H1 (cell line): ENCODE measurements at regions not wholly inside any gene's neighbourhood (a gene's known extent, or its start where the extent isn't known, plus 50 kb on each side); places are given as distances from the start of the nearest gene placed in this dataset.

ENCODE experiments used
- CTCF ChIA-PET: fragments of 300-600 bp; sonication (Branson Sonifier 250); formaldehyde crosslinking; loops from one replicate; lab custom pipeline; 2021; ENCODE audit not compliant: partially characterized antibody; lab: Charles Lee
- POLR2A ChIA-PET: fragments of 300-600 bp; sonication (Branson Sonifier 250); formaldehyde crosslinking; loops from one replicate; lab custom pipeline; 2021; ENCODE audit warnings: inconsistent platforms; ENCODE audit not compliant: partially characterized antibody; lab: Charles Lee
- DNase-seq, 2 experiments: peaks; one replicate each; pipeline versions ENCODE4 v3.0.0 to v3.0.0-alpha.2; 2010 to 2022; ENCODE audit warnings: low spot score in 2 of 2, low read depth in 1 of 2, mixed read lengths in 1 of 2
- FAIRE-seq: peaks from 2 replicates; lab custom pipeline; 2011; peaks lifted over from hg19 to GRCh38; lab: Jason Lieb, UNC
- H2AFZ ChIP-seq: 2 replicates; pipeline ENCODE4 v1.8.1; 2012; ENCODE audit warnings: low read length, inconsistent platforms
- H2AK5ac ChIP-seq: 2 replicates; pipeline ENCODE4 v1.6.1; 2013; ENCODE audit warnings: low read depth, low read length
- H2BK120ac ChIP-seq: replicated peaks from 2 replicates; pipeline ENCODE3; 2013; ENCODE audit warnings: low read depth, low read length, inconsistent platforms
- H2BK12ac ChIP-seq: 2 replicates; pipeline ENCODE4 v1.6.1; 2013; ENCODE audit warnings: low read depth, low read length
- H2BK15ac ChIP-seq: 2 replicates; pipeline ENCODE4 v1.6.1; 2013; ENCODE audit warnings: low read length
- H2BK20ac ChIP-seq: 2 replicates; pipeline ENCODE4 v1.6.1; 2013; ENCODE audit warnings: low read length
- H2BK5ac ChIP-seq: 2 replicates; pipeline ENCODE4 v1.6.1; 2013; ENCODE audit warnings: low read depth, low read length
- H3K14ac ChIP-seq: 2 replicates; pipeline ENCODE4 v1.6.1; 2013; ENCODE audit warnings: inconsistent platforms; ENCODE audit not compliant: insufficient read length
- H3K18ac ChIP-seq: 2 replicates; pipeline ENCODE4 v1.6.1; 2013; ENCODE audit warnings: low read length; ENCODE audit errors: extremely low read depth
- H3K23ac ChIP-seq: 2 replicates; pipeline ENCODE4 v1.6.1; 2013; ENCODE audit warnings: inconsistent platforms; ENCODE audit not compliant: insufficient read length
- H3K23me2 ChIP-seq: 2 replicates; pipeline ENCODE4 v1.6.1; 2013; ENCODE audit warnings: low read depth, low read length
- H3K27ac ChIP-seq: 2 replicates; pipeline ENCODE4 v1.6.1; 2011; ENCODE audit warnings: low read depth, low read length, inconsistent platforms
- H3K27me3 ChIP-seq, 4 experiments: replicated peaks in 1 of 4; 1 replicate in 1 of 4; 2 replicates in 3 of 4; pipeline versions ENCODE4 v1.6.1 to v1.8.1; 2011 to 2013; ENCODE audit warnings: low read length in 3 of 4, mild to moderate bottlenecking in 3 of 4, inconsistent platforms in 2 of 4, mixed read lengths in 2 of 4, moderate library complexity in 1 of 4; ENCODE audit not compliant: control insufficient read depth in 3 of 4, insufficient read depth in 3 of 4; ENCODE audit errors: extremely low read depth in 1 of 4
- H3K36me3 ChIP-seq, 4 experiments: 2 replicates each; pipeline versions ENCODE4 v1.6.1 to v1.8.1; 2011 to 2013; ENCODE audit warnings: mild to moderate bottlenecking in 4 of 4, low read length in 3 of 4, moderate library complexity in 2 of 4, control low read depth in 1 of 4, inconsistent platforms in 1 of 4; ENCODE audit not compliant: insufficient read depth in 4 of 4, control insufficient read depth in 2 of 4
- H3K4ac ChIP-seq: replicated peaks from 2 replicates; pipeline ENCODE3; 2013; ENCODE audit warnings: low read length, low read depth, mixed read lengths, inconsistent platforms; ENCODE audit not compliant: insufficient read length
- H3K4me1 ChIP-seq, 4 experiments: replicated peaks in 1 of 4; 1 replicate in 1 of 4; 2 replicates in 3 of 4; pipeline versions ENCODE4 v1.6.1 to v1.8.1; 2011 to 2013; ENCODE audit warnings: low read length in 3 of 4, inconsistent platforms in 2 of 4, mixed read lengths in 1 of 4; ENCODE audit not compliant: insufficient read depth in 4 of 4, control insufficient read depth in 3 of 4
- H3K4me2 ChIP-seq, 2 experiments: 2 replicates each; pipeline versions ENCODE4 v1.6.1 to v1.8.1; 2011 to 2013; ENCODE audit warnings: low read depth in 2 of 2, low read length in 2 of 2, control low read depth in 1 of 2, inconsistent platforms in 1 of 2, mild to moderate bottlenecking in 1 of 2; ENCODE audit not compliant: insufficient read depth in 1 of 2
- H3K4me3 ChIP-seq, 4 experiments: fragments of 200-600, 300-600 bp in 1 of 4; sonication (generic), shearing (Covaris generic), sonication (Bioruptor Twin) in 1 of 4; 2 replicates each; pipeline versions ENCODE4 v1.5.1 to v1.8.1; 2011 to 2016; ENCODE audit warnings: low read length in 4 of 4, low read depth in 3 of 4, control low read depth in 2 of 4, inconsistent platforms in 2 of 4, mild to moderate bottlenecking in 2 of 4, mixed read lengths in 1 of 4, moderate library complexity in 1 of 4; ENCODE audit not compliant: insufficient read depth in 2 of 4; ENCODE audit errors: extremely low read depth in 1 of 4
- H3K56ac ChIP-seq: replicated peaks from 2 replicates; pipeline ENCODE3; 2013; ENCODE audit warnings: low read depth, mild to moderate bottlenecking, mixed read lengths, low read length, inconsistent platforms; ENCODE audit not compliant: insufficient read length
- H3K79me1 ChIP-seq: 2 replicates; pipeline ENCODE4 v1.6.1; 2013; ENCODE audit warnings: low read depth, low read length, control low read depth
- H3K79me2 ChIP-seq, 2 experiments: 2 replicates each; pipeline versions ENCODE4 v1.6.1 to v1.8.1; 2012 to 2013; ENCODE audit warnings: low read length in 2 of 2, mild to moderate bottlenecking in 2 of 2, inconsistent platforms in 1 of 2; ENCODE audit not compliant: insufficient read depth in 2 of 2, control insufficient read depth in 1 of 2
- H3K9ac ChIP-seq, 4 experiments: replicated peaks in 1 of 4; 1 replicate in 1 of 4; 2 replicates in 3 of 4; pipeline versions ENCODE4 v1.6.1 to v1.8.1; 2011 to 2013; ENCODE audit warnings: low read depth in 3 of 4, low read length in 3 of 4, control low read depth in 2 of 4, mild to moderate bottlenecking in 2 of 4, moderate library complexity in 2 of 4, inconsistent platforms in 1 of 4; ENCODE audit errors: extremely low read depth in 1 of 4
- H3K9me3 ChIP-seq, 2 experiments: 2 replicates each; pipeline versions ENCODE4 v1.6.1 to v1.8.1; 2012 to 2013; ENCODE audit warnings: mild to moderate bottlenecking in 2 of 2, moderate library complexity in 2 of 2, control low read depth in 1 of 2, inconsistent platforms in 1 of 2, low read depth in 1 of 2, low read length in 1 of 2, mixed read lengths in 1 of 2; ENCODE audit not compliant: insufficient read depth in 2 of 2
- H4K20me1 ChIP-seq, 2 experiments: replicated peaks in 1 of 2; 2 replicates each; pipeline versions ENCODE3 to v1.8.1; 2011 to 2013; ENCODE audit warnings: inconsistent platforms in 2 of 2, low read length in 2 of 2, mild to moderate bottlenecking in 1 of 2; ENCODE audit not compliant: insufficient read depth in 2 of 2, control insufficient read depth in 1 of 2
- H4K5ac ChIP-seq: 2 replicates; pipeline ENCODE4 v1.6.1; 2013; ENCODE audit warnings: low read length, low read depth, mixed read lengths, inconsistent platforms; ENCODE audit not compliant: insufficient read length
- H4K8ac ChIP-seq: 2 replicates; pipeline ENCODE4 v1.8.0; 2013; ENCODE audit warnings: mild to moderate bottlenecking, moderate library complexity, low read length, inconsistent platforms; ENCODE audit not compliant: insufficient read depth; ENCODE audit errors: extremely low read depth
- H4K91ac ChIP-seq: replicated peaks from 2 replicates; pipeline ENCODE3; 2013; ENCODE audit warnings: low read length, mixed read lengths, inconsistent platforms; ENCODE audit not compliant: insufficient read length
- BACH1 ChIP-seq: IDR thresholded peaks from 2 replicates; pipeline ENCODE4 v1.6.1; 2012; ENCODE audit warnings: low read length, improper control_type of control experiment
- EZH2 ChIP-seq: fragments of 200-600 bp; sonication (generic); IDR thresholded peaks from 2 replicates; pipeline ENCODE4 v1.7.1; 2012; ENCODE audit warnings: low read depth, mild to moderate bottlenecking, moderate library complexity, low read length, inconsistent platforms; ENCODE audit not compliant: severe bottlenecking
- KDM5A ChIP-seq: fragments of 200-600 bp; IDR thresholded peaks from 2 replicates; pipeline ENCODE4 v1.7.1; 2012; ENCODE audit warnings: mild to moderate bottlenecking, low read length, inconsistent platforms, mixed read lengths
- MAFK ChIP-seq: IDR thresholded peaks from 2 replicates; pipeline ENCODE4 v1.6.1; 2012; ENCODE audit warnings: low read depth, mild to moderate bottlenecking, improper control_type of control experiment, low read length
- PHF8 ChIP-seq: fragments of 200-600 bp; sonication (generic); conservative IDR thresholded peaks from 2 replicates; pipeline ENCODE4 v1.7.1; 2012; ENCODE audit warnings: low read depth, mild to moderate bottlenecking, inconsistent platforms, low read length, moderate library complexity
- TCF12 ChIP-seq: IDR thresholded peaks from 2 replicates; pipeline ENCODE4 v1.6.1; 2011; ENCODE audit warnings: low read depth, mild to moderate bottlenecking, low read length
- WGBS, 2 experiments: shearing (Covaris generic) in 1 of 2; methylation state at CpG; one replicate each; pipeline versions ENCODE4 v1.1.6 to v1.1.7; 2013 to 2015; ENCODE audit warnings: low lambda C conversion rate in 2 of 2, mixed read lengths in 2 of 2, inconsistent platforms in 1 of 2, low coverage in 1 of 2, missing lambda C conversion rate in 1 of 2; ENCODE audit not compliant: insufficient replicate concordance in 2 of 2, insufficient coverage in 1 of 2, insufficient read length in 1 of 2; ENCODE audit errors: extremely low coverage in 1 of 2, missing lambda C conversion rate in 1 of 2; 5-methylcytosine and 5-hydroxymethylcytosine counted together

DNA sequence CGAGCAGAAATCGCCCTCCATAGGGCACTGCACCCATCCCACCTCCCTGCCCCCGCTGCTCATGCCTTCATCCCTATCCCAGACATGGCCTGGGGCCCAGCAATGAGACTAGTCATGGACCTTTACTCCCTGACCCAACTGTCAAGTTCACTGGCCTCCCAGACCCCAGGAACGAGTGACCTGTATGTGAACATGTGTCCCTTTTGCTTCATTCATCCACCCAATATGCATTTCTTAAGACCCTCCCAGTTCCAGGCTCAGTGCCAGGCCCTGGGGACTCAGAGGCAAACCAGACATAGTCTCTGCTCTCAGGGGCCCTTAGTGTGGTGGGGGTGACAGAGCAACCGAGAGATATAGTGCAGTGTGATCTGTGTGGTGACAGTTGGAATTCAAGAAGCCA, 67.0 kb downstream of the EFNB1 start:
- CTCF ChIA-PET, result interaction anchor here (0.8 to 1.8 kb wide), 6 partner anchors 11 to 326 kb away, joined by 3 to 5 read pairs (median 4); partner anchors contain the start of gene EFNB1
- no peak for TF ChIP-seq EZH2
- TF ChIP-seq MAFK, result no peak
- TF ChIP-seq KDM5A, result no peak
- no peak for TF ChIP-seq BACH1
- TF ChIP-seq PHF8, result no peak
- TF ChIP-seq TCF12, result no peak

More for the DNA sequence above, 67.0 kb downstream of the EFNB1 start:
- Histone ChIP-seq H3K56ac (no peak overlapping the region), H2AK5ac (no peak overlapping the region), H2BK120ac (no peak overlapping the region), H3K4ac (no peak overlapping the region), H3K79me1 (no peaks in the 10 kb centered on the region), H4K91ac (no peak overlapping the region), H2BK12ac (no peak overlapping the region), H2BK5ac (no peak overlapping the region), H3K23me2 (no peaks in the 10 kb centered on the region; the same call in 1 of the 2 replicates), H3K36me3 (no peaks in the 10 kb centered on the region), H3K14ac (no peak overlapping the region), H4K5ac (no peak overlapping the region), H2BK20ac (no peak overlapping the region), H3K79me2 (no peaks in the 10 kb centered on the region), H3K9ac (no peak overlapping the region), H3K27ac (no peak overlapping the region), H3K18ac (no peak overlapping the region), H3K4me3 (no peak overlapping the region), H2AFZ (no peak overlapping the region), H3K9me3 (no peaks in the 10 kb centered on the region), H3K4me2 (no peak overlapping the region), H4K20me1 (no peaks in the 10 kb centered on the region), H3K27me3 (peaks cover 2 to 20% (median 16%) of the 10 kb centered on the region in 4 experiments; a peak in 5 of 7 replicates), H4K8ac (no peak overlapping the region), H3K23ac (no peak overlapping the region), H2BK15ac (0 out of 2 replicates have a peak overlapping the region, but pooled peaks have one; percentile 16), H3K4me1 (peaks cover 0 to 14% (median 7%) of the 10 kb centered on the region in 4 experiments; a peak in 6 of 7 replicates)
- FAIRE-seq (no peak), DNase-seq (no peak)
- POLR2A ChIA-PET, result interaction anchor here (1.6 kb wide), 1 partner anchor 15 kb away, joined by 3 read pairs; no protein-coding TSS in a partner anchor
- 83% methylated on average over 1 of the region's 5 CpGs; no CpG with 5 or more reads in 1 of the 2 experiments for WGBS, 2 experiments
